ENCODE measurements at regions not wholly inside any gene's neighbourhood (a gene's known extent, or its start where the extent isn't known, plus 50 kb on each side); places are given as distances from the start of the nearest gene placed in this dataset.

GRCh38 chr1:30371179-30371788 is 352.1 kb downstream of the MATN1 start:
- Mint-ChIP-seq H3K36me3 (ENCODE audit: low read depth) (no peaks in the 10 kb centered on the region), H3K4me1 (ENCODE audit: low read depth) (no peaks in the 10 kb centered on the region), H3K4me3 (no peak overlapping the region), H3K27me3 (ENCODE audit: insufficient read depth) (peaks cover 22% of the 10 kb centered on the region), H3K27ac (no peak overlapping the region), H3K9me3 (no peaks in the 10 kb centered on the region)
- no peak for DNase-seq
- TF ChIP-seq, protein P1, sequence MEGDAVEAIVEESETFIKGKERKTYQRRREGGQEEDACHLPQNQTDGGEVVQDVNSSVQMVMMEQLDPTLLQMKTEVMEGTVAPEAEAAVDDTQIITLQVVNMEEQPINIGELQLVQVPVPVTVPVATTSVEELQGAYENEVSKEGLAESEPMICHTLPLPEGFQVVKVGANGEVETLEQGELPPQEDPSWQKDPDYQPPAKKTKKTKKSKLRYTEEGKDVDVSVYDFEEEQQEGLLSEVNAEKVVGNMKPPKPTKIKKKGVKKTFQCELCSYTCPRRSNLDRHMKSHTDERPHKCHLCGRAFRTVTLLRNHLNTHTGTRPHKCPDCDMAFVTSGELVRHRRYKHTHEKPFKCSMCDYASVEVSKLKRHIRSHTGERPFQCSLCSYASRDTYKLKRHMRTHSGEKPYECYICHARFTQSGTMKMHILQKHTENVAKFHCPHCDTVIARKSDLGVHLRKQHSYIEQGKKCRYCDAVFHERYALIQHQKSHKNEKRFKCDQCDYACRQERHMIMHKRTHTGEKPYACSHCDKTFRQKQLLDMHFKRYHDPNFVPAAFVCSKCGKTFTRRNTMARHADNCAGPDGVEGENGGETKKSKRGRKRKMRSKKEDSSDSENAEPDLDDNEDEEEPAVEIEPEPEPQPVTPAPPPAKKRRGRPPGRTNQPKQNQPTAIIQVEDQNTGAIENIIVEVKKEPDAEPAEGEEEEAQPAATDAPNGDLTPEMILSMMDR (IDR thresholded peaks at IDR 0.05): no peak

GRCh38 chr1:30368651-30369240 is 354.6 kb downstream of the MATN1 start:
- Mint-ChIP-seq H3K4me1 (ENCODE audit: low read depth) (no peaks in the 10 kb centered on the region), H3K27ac (no peak overlapping the region), H3K36me3 (ENCODE audit: low read depth) (no peaks in the 10 kb centered on the region), H3K4me3 (no peak overlapping the region), H3K9me3 (no peaks in the 10 kb centered on the region), H3K27me3 (ENCODE audit: insufficient read depth) (peaks cover 10% of the 10 kb centered on the region; the same call in 1 of the 2 replicates)
- TF ChIP-seq, protein P1 (IDR thresholded peaks at IDR 0.05): no peak
- no peak for DNase-seq

- DNase-seq: no peak
- Mint-ChIP-seq H3K27me3 (ENCODE audit: insufficient read depth) (peaks cover 10% of the 10 kb centered on the region; the same call in 1 of the 2 replicates), H3K36me3 (ENCODE audit: low read depth) (no peaks in the 10 kb centered on the region), H3K9me3 (no peaks in the 10 kb centered on the region), H3K4me1 (ENCODE audit: low read depth) (no peaks in the 10 kb centered on the region), H3K4me3 (no peak overlapping the region), H3K27ac (no peak overlapping the region)
- TF ChIP-seq, protein P1 (IDR thresholded peaks at IDR 0.05): no peak
Observed at GRCh38 chr1:30366911-30367310, 356.5 kb downstream of the MATN1 start.

DNA sequence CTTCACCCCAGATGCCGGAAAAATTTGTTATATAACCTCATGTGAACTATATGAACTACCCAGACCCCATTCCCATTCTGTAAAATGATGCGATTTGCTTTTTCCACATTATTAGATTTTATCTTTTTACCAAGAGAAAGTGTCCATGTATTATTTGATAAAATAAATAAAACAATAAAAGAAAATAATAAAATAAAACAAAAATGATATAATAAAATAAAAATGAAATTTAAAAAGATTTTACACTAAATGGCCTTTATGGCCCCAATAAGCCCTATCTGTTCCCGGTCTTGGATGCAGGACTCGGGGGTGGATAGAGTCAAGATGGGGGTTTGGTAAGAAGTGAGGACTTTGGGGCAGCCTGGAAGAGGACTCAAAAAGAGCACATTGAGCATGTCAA is 357.2 kb downstream of the MATN1 start:
- Mint-ChIP-seq H3K4me3 (no peak overlapping the region), H3K36me3 (ENCODE audit: low read depth) (no peaks in the 10 kb centered on the region), H3K9me3 (no peaks in the 10 kb centered on the region), H3K4me1 (ENCODE audit: low read depth) (no peaks in the 10 kb centered on the region), H3K27me3 (ENCODE audit: insufficient read depth) (peaks cover 11% of the 10 kb centered on the region; the same call in 1 of the 2 replicates), H3K27ac (no peak overlapping the region)
- no peak for DNase-seq
- TF ChIP-seq, protein P1 (IDR thresholded peaks at IDR 0.05): no peak

DNA sequence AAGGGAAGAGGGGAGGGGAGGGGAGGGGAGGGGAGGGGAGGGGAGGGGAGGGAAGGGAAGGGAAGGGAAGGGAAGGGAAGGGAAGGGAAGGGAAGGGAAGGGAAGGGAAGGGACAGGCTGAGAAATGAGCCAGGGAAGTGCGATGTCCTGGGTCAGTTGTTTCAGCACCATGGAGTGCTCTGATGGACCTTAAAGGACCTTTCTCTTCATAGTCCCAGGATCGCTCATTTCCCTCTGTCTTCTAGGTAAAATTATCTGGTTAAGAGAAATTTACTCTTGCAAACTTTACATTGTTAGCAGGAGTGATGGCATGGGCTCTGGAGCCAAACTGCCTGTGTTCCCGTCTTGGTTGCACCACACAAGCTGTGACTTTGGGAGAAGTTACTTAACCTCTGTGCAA is 357.8 kb downstream of the MATN1 start:
- peaks cover 9% of the 10 kb centered on the region; the same call in 1 of the 2 replicates for H3K27me3 Mint-ChIP-seq (ENCODE audit: insufficient read depth)
- no peaks in the 10 kb centered on the region for H3K9me3 Mint-ChIP-seq
- no peaks in the 10 kb centered on the region for H3K36me3 Mint-ChIP-seq (ENCODE audit: low read depth)
- no peak overlapping the region for H3K27ac Mint-ChIP-seq
- no peak overlapping the region for H3K4me3 Mint-ChIP-seq
- no peaks in the 10 kb centered on the region for H3K4me1 Mint-ChIP-seq (ENCODE audit: low read depth)
- DNase-seq: no peak
- TF ChIP-seq, protein P1 (IDR thresholded peaks at IDR 0.05): no peak

All from HFFc6 (cell line).